Liver (tissue), 3 donors: ENCODE measurements at regions not wholly inside any gene's neighbourhood (a gene's known extent, or its start where the extent isn't known, plus 50 kb on each side); places are given as distances from the start of the nearest gene placed in this dataset.

Experiments
- CTCF ChIP-seq: fragments of 150-350 bp; IDR thresholded peaks from 2 replicates; pipeline ENCODE4 v1.5.1; 2017; ENCODE audit warnings: improper control_type of control experiment, low read depth, low read length; ENCODE audit not compliant: missing input control
- EGR1 ChIP-seq, 2 donors: IDR thresholded peaks; 2 replicates each; pipeline ENCODE4 v1.6.1; 2016 to 2018; ENCODE audit warnings: antibody characterized with exemption in 2 of 2, low read depth in 2 of 2
- JUND ChIP-seq, 2 donors: IDR thresholded peaks; 2 replicates each; pipeline ENCODE4 v1.6.1; 2016; ENCODE audit warnings: antibody characterized with exemption in 2 of 2
- NR2F2 ChIP-seq: IDR thresholded peaks from 2 replicates; pipeline ENCODE4 v1.6.1; 2016; ENCODE audit warnings: antibody characterized with exemption
- TAF1 ChIP-seq: conservative IDR thresholded peaks from 2 replicates; pipeline ENCODE4 v1.6.1; 2016; ENCODE audit warnings: antibody characterized with exemption, mild to moderate bottlenecking
- YY1 ChIP-seq: IDR thresholded peaks from 2 replicates; pipeline ENCODE4 v1.6.1; 2016; ENCODE audit warnings: antibody characterized with exemption, mild to moderate bottlenecking
- donor health status: healthy.
- donor health status: healthy.

DNA sequence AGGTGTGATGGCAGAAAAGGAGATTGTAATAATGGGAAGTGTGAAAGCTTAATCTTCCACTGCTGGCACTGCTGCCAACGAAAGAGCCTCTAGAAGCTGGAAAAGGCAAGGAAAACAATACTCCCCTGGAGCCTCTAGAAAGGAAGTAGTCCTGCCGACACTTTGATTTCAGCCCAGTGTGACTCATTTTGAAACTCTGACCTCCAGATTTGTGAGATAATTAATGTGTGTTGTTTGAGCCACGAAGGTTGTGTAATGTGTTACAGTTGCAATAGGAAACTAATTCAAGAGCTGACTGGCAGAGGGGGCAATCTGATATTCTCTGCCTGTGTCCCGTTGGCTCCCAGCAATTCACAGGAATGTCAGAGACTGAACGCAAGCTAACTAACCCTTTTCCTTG, 219.2 kb upstream of the UBE2E3 start:
- no peak for TF ChIP-seq CTCF
- TF ChIP-seq TAF1 = no peak
- no peak for TF ChIP-seq YY1
- no peak for TF ChIP-seq NR2F2
- no peak for TF ChIP-seq JUND (IDR thresholded peaks at IDR 0.05)
- TF ChIP-seq EGR1 (IDR thresholded peaks at IDR 0.05; ENCODE audit: low read depth in 2 of 2) = no peak
